ENCODE measurements at regions not wholly inside any gene's neighbourhood (a gene's known extent, or its start where the extent isn't known, plus 50 kb on each side); places are given as distances from the start of the nearest gene placed in this dataset.

DNA sequence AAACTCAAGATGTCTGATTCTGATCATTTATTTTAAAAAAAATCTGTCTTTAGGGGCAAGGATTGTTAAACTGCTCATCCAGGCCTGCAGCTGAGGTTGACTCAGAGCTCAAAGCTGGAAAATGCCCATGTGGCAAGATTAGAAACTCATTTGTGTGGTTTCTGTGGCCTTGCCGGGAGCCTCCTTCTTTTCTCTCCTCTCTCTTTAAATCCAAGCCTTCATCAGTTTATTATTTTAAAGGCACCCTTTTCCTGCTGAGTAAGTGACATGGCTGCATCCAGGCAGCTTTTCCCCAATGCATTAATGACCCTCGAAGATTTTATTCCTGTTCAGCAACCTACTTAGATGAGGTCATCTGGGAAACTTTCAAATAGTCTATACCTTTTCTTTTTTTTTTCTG is 221.3 kb upstream of the CDIN1 start:
- TF ChIP-seq, protein P1, sequence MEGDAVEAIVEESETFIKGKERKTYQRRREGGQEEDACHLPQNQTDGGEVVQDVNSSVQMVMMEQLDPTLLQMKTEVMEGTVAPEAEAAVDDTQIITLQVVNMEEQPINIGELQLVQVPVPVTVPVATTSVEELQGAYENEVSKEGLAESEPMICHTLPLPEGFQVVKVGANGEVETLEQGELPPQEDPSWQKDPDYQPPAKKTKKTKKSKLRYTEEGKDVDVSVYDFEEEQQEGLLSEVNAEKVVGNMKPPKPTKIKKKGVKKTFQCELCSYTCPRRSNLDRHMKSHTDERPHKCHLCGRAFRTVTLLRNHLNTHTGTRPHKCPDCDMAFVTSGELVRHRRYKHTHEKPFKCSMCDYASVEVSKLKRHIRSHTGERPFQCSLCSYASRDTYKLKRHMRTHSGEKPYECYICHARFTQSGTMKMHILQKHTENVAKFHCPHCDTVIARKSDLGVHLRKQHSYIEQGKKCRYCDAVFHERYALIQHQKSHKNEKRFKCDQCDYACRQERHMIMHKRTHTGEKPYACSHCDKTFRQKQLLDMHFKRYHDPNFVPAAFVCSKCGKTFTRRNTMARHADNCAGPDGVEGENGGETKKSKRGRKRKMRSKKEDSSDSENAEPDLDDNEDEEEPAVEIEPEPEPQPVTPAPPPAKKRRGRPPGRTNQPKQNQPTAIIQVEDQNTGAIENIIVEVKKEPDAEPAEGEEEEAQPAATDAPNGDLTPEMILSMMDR (IDR thresholded peaks at IDR 0.05 in 4 of 5, conservative IDR thresholded peaks at IDR 0.05 in 1 of 5) = no peak
- TF ChIP-seq POLR2A (IDR thresholded peaks at IDR 0.05) = no peak
